ENCODE measurements at regions not wholly inside any gene's neighbourhood (a gene's known extent, or its start where the extent isn't known, plus 50 kb on each side); places are given as distances from the start of the nearest gene placed in this dataset.

GRCh38 chr1:240711020-240711419 lies 99.1 kb upstream of the GREM2 start:
- Histone ChIP-seq H3K36me3 (no peaks in the 10 kb centered on the region), H3K9me3 (no peaks in the 10 kb centered on the region), H3K27me3 (no peaks in the 10 kb centered on the region), H3K4me3 (ENCODE audit: low read depth, low read length) (no peak overlapping the region), H3K4me1 (no peaks in the 10 kb centered on the region)
- no peak for TF ChIP-seq CTCF (IDR thresholded peaks at IDR 0.05; ENCODE audit: low read depth, low read length)
- no peak for DNase-seq

- Histone ChIP-seq H3K36me3 (no peaks in the 10 kb centered on the region), H3K4me3 (ENCODE audit: low read depth, low read length) (no peak overlapping the region), H3K4me1 (no peaks in the 10 kb centered on the region), H3K9me3 (no peaks in the 10 kb centered on the region), H3K27me3 (no peaks in the 10 kb centered on the region)
- TF ChIP-seq CTCF (IDR thresholded peaks at IDR 0.05; ENCODE audit: low read depth, low read length): no peak
- DNase-seq: no peak
Observed at GRCh38 chr1:240709676-240710075, 97.7 kb upstream of the GREM2 start.

- no peaks in the 10 kb centered on the region for H3K27me3 ChIP-seq
- DNase-seq: no peak
- no peaks in the 10 kb centered on the region for H3K36me3 ChIP-seq
- no peaks in the 10 kb centered on the region for H3K4me1 ChIP-seq
- H3K9me3 ChIP-seq: no peaks in the 10 kb centered on the region
- no peak overlapping the region for H3K4me3 ChIP-seq (ENCODE audit: low read depth, low read length)
- TF ChIP-seq CTCF (IDR thresholded peaks at IDR 0.05; ENCODE audit: low read depth, low read length): no peak
Observed at GRCh38 chr1:240706150-240706935, 94.4 kb upstream of the GREM2 start.

- no peaks in the 10 kb centered on the region for H3K9me3 ChIP-seq
- H3K36me3 ChIP-seq: no peaks in the 10 kb centered on the region
- H3K4me3 ChIP-seq (ENCODE audit: low read depth, low read length): no peak overlapping the region
- H3K4me1 ChIP-seq: no peaks in the 10 kb centered on the region
- TF ChIP-seq CTCF (IDR thresholded peaks at IDR 0.05; ENCODE audit: low read depth, low read length): no peak
- DNase-seq: no peak
- no peaks in the 10 kb centered on the region for H3K27me3 ChIP-seq
Observed at GRCh38 chr1:240705579-240705978, 93.6 kb upstream of the GREM2 start.

- TF ChIP-seq CTCF (IDR thresholded peaks at IDR 0.05; ENCODE audit: low read depth, low read length): no peak
Observed at GRCh38 chr1:240701412-240701811, 89.5 kb upstream of the GREM2 start.

GRCh38 chr1:240695416-240695815 lies 83.5 kb upstream of the GREM2 start:
- no peaks in the 10 kb centered on the region for H3K9me3 ChIP-seq

More at GRCh38 chr1:240701412-240701811, 89.5 kb upstream of the GREM2 start:
- Histone ChIP-seq H3K4me1 (no peaks in the 10 kb centered on the region), H3K27me3 (no peaks in the 10 kb centered on the region), H3K4me3 (ENCODE audit: low read depth, low read length) (no peak overlapping the region), H3K9me3 (no peaks in the 10 kb centered on the region), H3K36me3 (no peaks in the 10 kb centered on the region)
- DNase-seq: no peak

More at GRCh38 chr1:240695416-240695815, 83.5 kb upstream of the GREM2 start:
- H3K27me3 ChIP-seq: no peaks in the 10 kb centered on the region
- H3K4me3 ChIP-seq (ENCODE audit: low read depth, low read length): no peak overlapping the region
- no peaks in the 10 kb centered on the region for H3K36me3 ChIP-seq
- DNase-seq: no peak
- TF ChIP-seq CTCF (IDR thresholded peaks at IDR 0.05; ENCODE audit: low read depth, low read length): no peak
- no peaks in the 10 kb centered on the region; the same call in 1 of the 2 replicates for H3K4me1 ChIP-seq
